Activated CD4-positive, alpha-beta memory T cell treated with anti-CD3 and anti-CD28 coated beads, Interleukin-2, amount 10 ng/mL, durations not matched to agents 7 days and 5 days (primary cell): ENCODE measurements at regions not wholly inside any gene's neighbourhood (a gene's known extent, or its start where the extent isn't known, plus 50 kb on each side); places are given as distances from the start of the nearest gene placed in this dataset.
"Not testable (repeated sequence)": the region's sequence is repeated elsewhere in the genome, so short reads cannot be mapped to it uniquely, and the experiment has no call there.

Source experiments
- CTCF ChIA-PET: fragments of 350-600 bp; sonication (Branson Sonifier 250); formaldehyde crosslinking; loops from one replicate; lab custom pipeline; 2021; ENCODE audit warnings: antibody characterized with exemption, inconsistent platforms; lab: Charles Lee
- POLR2A ChIA-PET: fragments of 350-600 bp; sonication (Branson Sonifier 250); formaldehyde crosslinking; loops from one replicate; lab custom pipeline; 2021; ENCODE audit warnings: antibody characterized with exemption; lab: Charles Lee
- DNase-seq: peaks from one replicate; pipeline ENCODE4 v3.0.0-alpha.2; 2020
- H3K27ac Mint-ChIP-seq: one replicate; pipeline ENCODE4 v1.8.0; 2021; ENCODE audit warnings: mild to moderate bottlenecking, mixed read lengths
- H3K27me3 Mint-ChIP-seq: one replicate; pipeline ENCODE4 v1.8.0; 2021; ENCODE audit warnings: mixed read lengths
- H3K36me3 Mint-ChIP-seq: one replicate; pipeline ENCODE4 v1.8.0; 2021; ENCODE audit warnings: low read depth, mixed read lengths
- H3K4me1 Mint-ChIP-seq: one replicate; pipeline ENCODE4 v1.8.0; 2021; ENCODE audit warnings: mixed read lengths
- H3K4me3 Mint-ChIP-seq: one replicate; pipeline ENCODE4 v1.8.0; 2021; ENCODE audit warnings: mild to moderate bottlenecking, mixed read lengths
- H3K9me3 Mint-ChIP-seq: one replicate; pipeline ENCODE4 v1.8.0; 2021; ENCODE audit warnings: mixed read lengths

DNA sequence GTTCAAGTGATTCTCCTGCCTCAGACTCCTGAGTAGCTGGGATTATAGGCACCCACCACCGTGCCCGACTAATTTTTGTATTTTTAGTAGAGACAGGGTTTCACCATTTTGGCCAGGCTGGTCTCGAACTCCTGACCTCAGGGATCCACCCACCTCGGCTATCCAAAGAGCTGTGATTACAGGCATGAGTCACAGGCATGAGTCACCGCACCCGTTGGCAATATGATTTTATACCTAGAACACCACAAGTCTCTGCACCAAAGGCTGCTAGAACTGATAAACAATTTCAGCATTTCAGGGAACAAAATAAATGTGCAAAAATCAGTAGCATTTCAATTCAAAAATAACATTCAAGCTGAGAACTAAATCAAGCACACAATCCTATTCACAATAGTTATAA is 1177.6 kb downstream of the STIM2 start:
- POLR2A ChIA-PET = not testable (repeated sequence)

DNA sequence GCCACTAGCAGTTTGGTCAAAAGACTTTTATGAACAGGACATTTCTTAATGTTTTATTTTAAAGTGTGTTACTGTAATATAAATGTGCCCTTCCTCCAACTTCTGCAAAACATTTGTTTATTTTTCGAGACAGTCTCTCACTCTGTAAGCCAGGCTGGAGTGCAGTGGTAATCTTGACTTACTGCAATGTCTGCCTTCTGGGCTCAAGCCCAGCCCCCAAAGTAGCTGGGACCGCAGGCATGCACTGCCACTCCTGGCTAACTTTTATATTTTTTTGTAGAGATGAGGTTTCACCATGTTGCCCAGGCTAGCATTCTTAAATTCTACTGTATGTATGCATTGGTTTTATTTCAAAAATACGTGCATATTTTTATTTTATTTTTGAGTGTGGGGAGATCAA is 1201.9 kb downstream of the STIM2 start:
- POLR2A ChIA-PET = no interaction called here
- peaks cover 5% of the 10 kb centered on the region for H3K9me3 Mint-ChIP-seq
- no peak overlapping the region for H3K27ac Mint-ChIP-seq
- H3K27me3 Mint-ChIP-seq = no peaks in the 10 kb centered on the region
- no peak overlapping the region for H3K4me3 Mint-ChIP-seq
- no peaks in the 10 kb centered on the region for H3K4me1 Mint-ChIP-seq
- CTCF ChIA-PET = no interaction called here
- no peak for DNase-seq
- H3K36me3 Mint-ChIP-seq = no peaks in the 10 kb centered on the region

More for the DNA sequence above, 1177.6 kb downstream of the STIM2 start:
- H3K4me1 Mint-ChIP-seq, H3K27ac Mint-ChIP-seq, H3K36me3 Mint-ChIP-seq, DNase-seq, H3K9me3 Mint-ChIP-seq, H3K27me3 Mint-ChIP-seq, H3K4me3 Mint-ChIP-seq, CTCF ChIA-PET: not testable (repeated sequence)

DNA sequence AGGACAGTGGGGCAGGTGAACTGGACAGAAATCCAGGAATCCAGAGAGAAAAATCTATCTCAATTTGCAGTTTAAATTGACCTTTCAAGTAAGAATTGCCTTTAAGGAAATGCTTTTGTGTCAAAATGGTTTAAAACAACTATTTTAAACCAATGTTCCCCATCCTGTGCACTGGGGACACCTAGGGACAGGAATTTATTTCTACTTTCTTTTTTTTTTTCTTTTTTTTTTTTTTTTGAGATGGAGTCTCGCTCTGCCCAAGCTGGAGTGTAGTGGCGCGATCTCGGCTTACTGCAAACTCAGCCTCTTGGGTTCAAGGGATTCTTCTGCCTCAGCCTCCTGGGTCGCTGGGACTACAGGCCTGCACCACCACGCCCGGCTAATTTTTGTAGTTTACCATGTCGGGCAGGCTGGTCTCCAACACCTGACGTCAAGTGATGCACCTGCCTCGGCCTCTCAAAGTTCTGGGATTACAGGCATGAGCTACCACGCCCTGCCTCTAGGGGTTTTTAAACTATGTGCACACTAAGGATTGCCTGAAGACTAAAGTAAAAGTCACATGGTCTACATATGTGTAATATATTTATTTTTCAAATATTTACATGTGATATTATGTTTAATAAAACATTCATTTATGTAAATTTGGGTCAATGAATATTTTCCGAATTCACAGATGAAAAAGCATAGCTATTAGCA is 1213.4 kb downstream of the STIM2 start:
- no peaks in the 10 kb centered on the region for H3K9me3 Mint-ChIP-seq
- no peak for DNase-seq
- CTCF ChIA-PET = no interaction called here
- POLR2A ChIA-PET = no interaction called here
- no peaks in the 10 kb centered on the region for H3K36me3 Mint-ChIP-seq
- H3K27ac Mint-ChIP-seq = no peak overlapping the region
- no peak overlapping the region for H3K4me3 Mint-ChIP-seq
- no peaks in the 10 kb centered on the region for H3K27me3 Mint-ChIP-seq
- no peaks in the 10 kb centered on the region for H3K4me1 Mint-ChIP-seq

- POLR2A ChIA-PET = no interaction called here
- no peaks in the 10 kb centered on the region for H3K27me3 Mint-ChIP-seq
- H3K9me3 Mint-ChIP-seq = peaks cover 4% of the 10 kb centered on the region
- no peaks in the 10 kb centered on the region for H3K4me1 Mint-ChIP-seq
- H3K27ac Mint-ChIP-seq = no peak overlapping the region
- CTCF ChIA-PET = no interaction called here
- no peak overlapping the region for H3K4me3 Mint-ChIP-seq
- no peak for DNase-seq
- H3K36me3 Mint-ChIP-seq = no peaks in the 10 kb centered on the region
Measured at GRCh38 chr4:28075401-28075956, 1214.8 kb downstream of the STIM2 start.

GRCh38 chr4:28077203-28077602 is 1216.6 kb downstream of the STIM2 start:
- H3K4me3 Mint-ChIP-seq, H3K27ac Mint-ChIP-seq, H3K27me3 Mint-ChIP-seq, H3K4me1 Mint-ChIP-seq, POLR2A ChIA-PET, H3K36me3 Mint-ChIP-seq, CTCF ChIA-PET, DNase-seq: not testable (repeated sequence)
- H3K9me3 Mint-ChIP-seq = peaks cover 12% of the 10 kb centered on the region

DNA sequence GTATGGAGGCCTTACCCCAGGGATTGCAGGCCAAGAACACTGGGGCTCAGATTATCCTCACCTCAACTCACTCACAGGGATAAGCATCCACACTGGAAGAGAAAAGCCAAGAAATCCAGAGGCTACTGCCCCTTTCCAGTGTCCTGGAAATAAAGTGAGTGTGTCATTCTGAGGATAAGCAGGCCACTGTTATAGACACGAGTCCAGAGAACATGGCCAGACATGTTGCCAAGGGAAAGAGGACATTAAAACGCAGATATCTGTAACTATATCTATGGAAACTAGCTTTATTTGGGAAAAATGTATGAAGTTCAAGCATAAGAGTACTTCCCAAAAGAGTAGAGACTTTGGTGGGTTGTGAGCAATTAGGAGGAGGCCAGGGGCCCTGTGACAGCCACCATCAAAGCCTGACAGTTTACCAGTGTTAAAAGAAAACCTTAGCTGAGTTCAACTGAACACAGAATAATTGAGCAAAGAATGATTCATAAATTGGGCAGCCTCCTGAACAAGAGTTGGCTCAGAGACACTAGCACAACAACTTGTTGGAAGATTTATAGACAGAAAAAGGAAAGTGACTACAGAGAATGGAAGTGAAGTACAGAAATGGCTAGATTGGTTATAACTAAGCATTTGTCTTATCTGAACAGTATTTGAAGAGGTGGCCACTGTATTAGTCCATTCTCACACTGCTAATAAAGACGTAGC is 1222.2 kb downstream of the STIM2 start:
- CTCF ChIA-PET = no interaction called here
- H3K27ac Mint-ChIP-seq = no peak overlapping the region
- H3K4me3 Mint-ChIP-seq = no peak overlapping the region
- no peaks in the 10 kb centered on the region for H3K4me1 Mint-ChIP-seq
- DNase-seq = no peak
- H3K36me3 Mint-ChIP-seq = no peaks in the 10 kb centered on the region
- H3K9me3 Mint-ChIP-seq = peaks cover 26% of the 10 kb centered on the region
- no peaks in the 10 kb centered on the region for H3K27me3 Mint-ChIP-seq
- POLR2A ChIA-PET = no interaction called here

DNA sequence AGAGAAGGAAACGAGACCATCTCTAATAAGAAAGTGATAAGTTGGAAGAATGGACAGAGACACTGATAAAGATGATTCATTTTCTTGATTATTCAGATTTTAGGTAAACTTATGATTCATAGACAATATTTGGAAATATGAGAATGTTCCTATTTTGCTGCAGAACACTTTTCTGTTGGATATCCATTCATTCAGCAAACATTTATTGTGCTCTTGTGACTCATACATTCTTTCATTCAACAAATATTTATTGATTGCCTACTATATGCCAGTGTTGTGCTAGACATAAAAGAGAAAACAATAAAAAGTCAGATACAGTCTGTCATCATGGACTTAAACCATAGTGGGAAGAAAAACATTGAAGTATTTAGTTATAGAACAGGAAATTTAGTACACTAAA is 1232.0 kb downstream of the STIM2 start:
- POLR2A ChIA-PET = no interaction called here
- Mint-ChIP-seq H3K36me3 (no peaks in the 10 kb centered on the region), H3K27ac (no peak overlapping the region), H3K4me1 (no peaks in the 10 kb centered on the region), H3K27me3 (no peaks in the 10 kb centered on the region), H3K9me3 (no peaks in the 10 kb centered on the region), H3K4me3 (no peak overlapping the region)
- DNase-seq = no peak
- CTCF ChIA-PET = no interaction called here

- H3K4me3 Mint-ChIP-seq = no peak overlapping the region
- ChIA-PET POLR2A (no interaction called here), CTCF (no interaction called here)
- no peaks in the 10 kb centered on the region for H3K36me3 Mint-ChIP-seq
- no peaks in the 10 kb centered on the region for H3K4me1 Mint-ChIP-seq
- H3K27me3 Mint-ChIP-seq = no peaks in the 10 kb centered on the region
- no peaks in the 10 kb centered on the region for H3K9me3 Mint-ChIP-seq
- H3K27ac Mint-ChIP-seq = no peak overlapping the region
- no peak for DNase-seq
Measured at GRCh38 chr4:28093071-28093470, 1232.4 kb downstream of the STIM2 start.

DNA sequence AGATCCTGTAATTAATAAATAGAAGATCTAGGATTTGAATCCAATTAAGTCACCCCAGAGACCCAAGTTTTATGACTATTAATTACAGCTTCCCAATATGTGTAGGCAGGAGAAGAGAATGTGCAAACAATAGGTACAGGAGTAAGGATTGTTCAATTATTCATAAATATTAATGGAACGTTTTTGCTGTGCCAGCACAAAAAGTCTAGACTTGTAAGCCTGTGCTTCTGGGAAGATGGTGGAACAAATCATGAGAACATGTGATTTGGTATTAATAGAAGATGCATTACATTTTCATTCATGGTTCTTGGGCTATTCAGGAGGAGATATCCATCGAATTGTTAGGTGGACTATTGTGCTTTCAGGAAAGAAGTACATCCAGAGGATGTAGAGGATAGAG is 1240.9 kb downstream of the STIM2 start:
- Mint-ChIP-seq H3K27me3 (no peaks in the 10 kb centered on the region), H3K4me1 (no peaks in the 10 kb centered on the region), H3K9me3 (no peaks in the 10 kb centered on the region), H3K4me3 (no peak overlapping the region), H3K27ac (no peak overlapping the region), H3K36me3 (no peaks in the 10 kb centered on the region)
- POLR2A ChIA-PET = no interaction called here
- no peak for DNase-seq
- CTCF ChIA-PET = no interaction called here

DNA sequence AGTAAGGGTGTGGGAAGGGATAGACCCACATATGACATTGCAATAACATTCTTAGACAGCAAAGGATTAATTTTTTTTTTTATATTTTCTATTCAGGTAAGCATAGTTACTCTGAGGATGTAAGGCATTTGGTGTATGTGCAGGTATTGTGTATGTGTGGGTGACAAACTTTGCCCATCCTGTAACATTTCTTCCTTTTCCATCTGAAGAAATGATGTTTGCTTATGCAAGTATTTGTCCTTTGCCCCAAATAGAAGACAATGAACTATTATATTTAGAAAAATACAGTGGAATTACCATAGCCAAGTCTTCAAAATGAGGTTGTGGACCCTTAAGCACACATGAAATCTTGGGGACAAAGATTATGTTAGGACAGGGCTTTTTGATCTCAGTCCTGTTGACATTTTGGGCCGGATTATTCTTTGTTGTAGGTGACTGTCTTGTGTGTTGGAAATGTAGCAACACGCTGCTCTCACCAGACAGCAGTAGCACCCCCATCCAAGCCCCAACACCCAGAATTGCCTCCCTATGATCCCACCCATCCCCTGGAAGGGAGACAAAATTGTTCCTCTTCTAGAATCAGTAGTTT is 1244.7 kb downstream of the STIM2 start:
- CTCF ChIA-PET = no interaction called here
- Mint-ChIP-seq H3K27me3 (no peaks in the 10 kb centered on the region), H3K9me3 (no peaks in the 10 kb centered on the region), H3K36me3 (no peaks in the 10 kb centered on the region), H3K4me3 (no peak overlapping the region), H3K27ac (no peak overlapping the region), H3K4me1 (no peaks in the 10 kb centered on the region)
- DNase-seq = no peak
- POLR2A ChIA-PET = no interaction called here

- Mint-ChIP-seq H3K4me1 (no peaks in the 10 kb centered on the region), H3K27me3 (no peaks in the 10 kb centered on the region), H3K27ac (no peak overlapping the region), H3K36me3 (no peaks in the 10 kb centered on the region), H3K9me3 (no peaks in the 10 kb centered on the region), H3K4me3 (no peak overlapping the region)
- ChIA-PET CTCF (no interaction called here), POLR2A (no interaction called here)
- no peak for DNase-seq
Measured at GRCh38 chr4:28106155-28106554, 1245.5 kb downstream of the STIM2 start.

- H3K27me3 Mint-ChIP-seq = no peaks in the 10 kb centered on the region
- POLR2A ChIA-PET = no interaction called here
- H3K36me3 Mint-ChIP-seq = no peaks in the 10 kb centered on the region
- no peak for DNase-seq
- no peak overlapping the region for H3K4me3 Mint-ChIP-seq
- peaks cover 5% of the 10 kb centered on the region for H3K9me3 Mint-ChIP-seq
- CTCF ChIA-PET = no interaction called here
- no peaks in the 10 kb centered on the region for H3K4me1 Mint-ChIP-seq
- H3K27ac Mint-ChIP-seq = no peak overlapping the region
Measured at GRCh38 chr4:28109801-28110200, 1249.2 kb downstream of the STIM2 start.

- CTCF ChIA-PET, DNase-seq, H3K4me3 Mint-ChIP-seq, H3K27ac Mint-ChIP-seq, H3K27me3 Mint-ChIP-seq, H3K4me1 Mint-ChIP-seq, H3K36me3 Mint-ChIP-seq, POLR2A ChIA-PET: not testable (repeated sequence)
- H3K9me3 Mint-ChIP-seq = peaks cover 16% of the 10 kb centered on the region
Measured at GRCh38 chr4:28112691-28113335, 1252.2 kb downstream of the STIM2 start.
